ENCODE measurements at regions not wholly inside any gene's neighbourhood (a gene's known extent, or its start where the extent isn't known, plus 50 kb on each side); places are given as distances from the start of the nearest gene placed in this dataset.

GRCh38 chr5:45017568-45017967 is 208.8 kb downstream of the MRPS30 start:
- Histone ChIP-seq H3K36me3 (ENCODE audit: control insufficient read depth, low read length) (no peaks in the 10 kb centered on the region), H3F3A (ENCODE audit: control insufficient read depth, insufficient read depth) (no peaks in the 10 kb centered on the region), H3K27ac (ENCODE audit: low read depth, low read length) (no peak overlapping the region), H4K20me1 (ENCODE audit: control insufficient read depth, insufficient read depth, low read depth, low read length) (no peaks in the 10 kb centered on the region), H3K4me2 (ENCODE audit: low read length) (no peak overlapping the region), H3K4me1 (ENCODE audit: control insufficient read depth, low read length) (no peaks in the 10 kb centered on the region), H3K9me3 (ENCODE audit: control insufficient read depth, insufficient read depth, low read length) (no peaks in the 10 kb centered on the region), H3K79me2 (ENCODE audit: control insufficient read depth, low read length) (no peaks in the 10 kb centered on the region), H3K9me2 (replicated peaks; ENCODE audit: control insufficient read depth, low read length) (no peaks in the 10 kb centered on the region), H3K27me3 (ENCODE audit: control insufficient read depth, low read length) (no peaks in the 10 kb centered on the region), H3K4me3 (ENCODE audit: low read length) (no peak overlapping the region)
- no peak for TF ChIP-seq CTCF (IDR thresholded peaks at IDR 0.05; ENCODE audit: low read depth, low read length, poor library complexity, severe bottlenecking)
- TF ChIP-seq EZH2phosphoT487 (IDR thresholded peaks at IDR 0.05; ENCODE audit: borderline replicate concordance, low read length) = no peak

GRCh38 chr5:45029553-45029952 is 220.8 kb downstream of the MRPS30 start:
- H3K27ac ChIP-seq (ENCODE audit: low read depth, low read length) = no peak overlapping the region
- no peaks in the 10 kb centered on the region for H3K36me3 ChIP-seq (ENCODE audit: control insufficient read depth, low read length)
- no peaks in the 10 kb centered on the region for H3K27me3 ChIP-seq (ENCODE audit: control insufficient read depth, low read length)
- no peaks in the 10 kb centered on the region for H3K4me1 ChIP-seq (ENCODE audit: control insufficient read depth, low read length)
- no peaks in the 10 kb centered on the region for H3K79me2 ChIP-seq (ENCODE audit: control insufficient read depth, low read length)
- no peaks in the 10 kb centered on the region for H3F3A ChIP-seq (ENCODE audit: control insufficient read depth, insufficient read depth)
- no peak overlapping the region for H3K4me2 ChIP-seq (ENCODE audit: low read length)
- H4K20me1 ChIP-seq (ENCODE audit: control insufficient read depth, insufficient read depth, low read depth, low read length) = no peaks in the 10 kb centered on the region
- H3K9me2 ChIP-seq (replicated peaks; ENCODE audit: control insufficient read depth, low read length) = no peaks in the 10 kb centered on the region
- no peak overlapping the region for H3K4me3 ChIP-seq (ENCODE audit: low read length)
- H3K9me3 ChIP-seq (ENCODE audit: control insufficient read depth, insufficient read depth, low read length) = no peaks in the 10 kb centered on the region
- TF ChIP-seq CTCF (IDR thresholded peaks at IDR 0.05; ENCODE audit: low read depth, low read length, poor library complexity, severe bottlenecking) = no peak
- TF ChIP-seq EZH2phosphoT487 (IDR thresholded peaks at IDR 0.05; ENCODE audit: borderline replicate concordance, low read length) = no peak

- Histone ChIP-seq H3K4me3 (ENCODE audit: low read length) (no peak overlapping the region), H4K20me1 (ENCODE audit: control insufficient read depth, insufficient read depth, low read depth, low read length) (no peaks in the 10 kb centered on the region), H3F3A (ENCODE audit: control insufficient read depth, insufficient read depth) (no peaks in the 10 kb centered on the region), H3K27ac (ENCODE audit: low read depth, low read length) (no peak overlapping the region), H3K27me3 (ENCODE audit: control insufficient read depth, low read length) (no peaks in the 10 kb centered on the region), H3K79me2 (ENCODE audit: control insufficient read depth, low read length) (no peaks in the 10 kb centered on the region), H3K4me2 (ENCODE audit: low read length) (no peak overlapping the region), H3K9me2 (replicated peaks; ENCODE audit: control insufficient read depth, low read length) (no peaks in the 10 kb centered on the region), H3K9me3 (ENCODE audit: control insufficient read depth, insufficient read depth, low read length) (no peaks in the 10 kb centered on the region), H3K4me1 (ENCODE audit: control insufficient read depth, low read length) (no peaks in the 10 kb centered on the region), H3K36me3 (ENCODE audit: control insufficient read depth, low read length) (no peaks in the 10 kb centered on the region)
- TF ChIP-seq CTCF (IDR thresholded peaks at IDR 0.05; ENCODE audit: low read depth, low read length, poor library complexity, severe bottlenecking) (no peak), EZH2phosphoT487 (IDR thresholded peaks at IDR 0.05; ENCODE audit: borderline replicate concordance, low read length) (no peak)
Measured at GRCh38 chr5:45035991-45036390, 227.2 kb downstream of the MRPS30 start.

GRCh38 chr5:45037927-45038326 is 229.2 kb downstream of the MRPS30 start:
- Histone ChIP-seq H3K79me2 (ENCODE audit: control insufficient read depth, low read length) (no peaks in the 10 kb centered on the region), H3K4me1 (ENCODE audit: control insufficient read depth, low read length) (no peaks in the 10 kb centered on the region), H3K4me3 (ENCODE audit: low read length) (no peak overlapping the region), H3K27me3 (ENCODE audit: control insufficient read depth, low read length) (no peaks in the 10 kb centered on the region), H3K9me2 (replicated peaks; ENCODE audit: control insufficient read depth, low read length) (no peaks in the 10 kb centered on the region), H4K20me1 (ENCODE audit: control insufficient read depth, insufficient read depth, low read depth, low read length) (no peaks in the 10 kb centered on the region), H3K4me2 (ENCODE audit: low read length) (no peak overlapping the region), H3K36me3 (ENCODE audit: control insufficient read depth, low read length) (no peaks in the 10 kb centered on the region), H3K27ac (ENCODE audit: low read depth, low read length) (no peak overlapping the region), H3F3A (ENCODE audit: control insufficient read depth, insufficient read depth) (no peaks in the 10 kb centered on the region), H3K9me3 (ENCODE audit: control insufficient read depth, insufficient read depth, low read length) (no peaks in the 10 kb centered on the region)
- no peak for TF ChIP-seq EZH2phosphoT487 (IDR thresholded peaks at IDR 0.05; ENCODE audit: borderline replicate concordance, low read length)
